22Rv1 (cell line): ENCODE measurements at regions not wholly inside any gene's neighbourhood (a gene's known extent, or its start where the extent isn't known, plus 50 kb on each side); places are given as distances from the start of the nearest gene placed in this dataset.

Experiments used
- H3K27ac ChIP-seq: fragments of 450-650 bp; 2 replicates; pipeline ENCODE4 v1.5.1; 2017
- CTCF ChIP-seq: fragments of 450-650 bp; IDR thresholded peaks from 2 replicates; pipeline ENCODE4 v1.5.1; 2017; ENCODE audit warnings: mild to moderate bottlenecking
- ZFX ChIP-seq: fragments of 450-650 bp; IDR thresholded peaks from 2 replicates; pipeline ENCODE4 v1.6.1; 2017; ENCODE audit warnings: antibody characterized with exemption, borderline replicate concordance

GRCh38 chrX:13938051-13938828 lies 91.5 kb downstream of the GEMIN8 start:
- TF ChIP-seq ZFX (no peak), CTCF (peak; percentile 16; the same call in 1 of the 2 replicates)
- peak overlapping the region; percentile 15; the same call in 1 of the 2 replicates for H3K27ac ChIP-seq

- H3K27ac ChIP-seq = peak overlapping the region; percentile 15; the same call in 1 of the 2 replicates
Observed at GRCh38 chrX:13937370-13938050, 92.2 kb downstream of the GEMIN8 start.

GRCh38 chrX:13936521-13937225 lies 93.0 kb downstream of the GEMIN8 start:
- no peak overlapping the region for H3K27ac ChIP-seq
- TF ChIP-seq CTCF (no peak), ZFX (no peak)

More at GRCh38 chrX:13937370-13938050, 92.2 kb downstream of the GEMIN8 start:
- no peak for TF ChIP-seq CTCF
- TF ChIP-seq ZFX = no peak

GRCh38 chrX:13934731-13935130 lies 95.0 kb downstream of the GEMIN8 start:
- no peak overlapping the region for H3K27ac ChIP-seq

GRCh38 chrX:13933851-13934250 lies 95.8 kb downstream of the GEMIN8 start:
- TF ChIP-seq ZFX = no peak
- no peak overlapping the region for H3K27ac ChIP-seq

More at GRCh38 chrX:13934731-13935130, 95.0 kb downstream of the GEMIN8 start:
- TF ChIP-seq CTCF = no peak
- TF ChIP-seq ZFX = no peak

GRCh38 chrX:13933352-13933751 lies 96.3 kb downstream of the GEMIN8 start:
- H3K27ac ChIP-seq = no peak overlapping the region
- TF ChIP-seq CTCF = no peak
- no peak for TF ChIP-seq ZFX

- TF ChIP-seq CTCF = no peak
- no peak for TF ChIP-seq ZFX
- H3K27ac ChIP-seq = no peak overlapping the region
Observed at GRCh38 chrX:13932416-13932815, 97.3 kb downstream of the GEMIN8 start.
